ENCODE measurements at regions not wholly inside any gene's neighbourhood (a gene's known extent, or its start where the extent isn't known, plus 50 kb on each side); places are given as distances from the start of the nearest gene placed in this dataset.

- Histone ChIP-seq H3K27me3 (ENCODE audit: control insufficient read depth, insufficient read depth, low read length, poor library complexity, severe bottlenecking) (no peaks in the 10 kb centered on the region), H3K9me3 (ENCODE audit: control insufficient read depth, low read length) (no peaks in the 10 kb centered on the region), H3K9ac (ENCODE audit: extremely low read depth, low read length, poor library complexity, severe bottlenecking) (no peak overlapping the region), H3K36me3 (ENCODE audit: control insufficient read depth, insufficient read depth, low read length) (no peaks in the 10 kb centered on the region), H3K4me1 (ENCODE audit: control insufficient read depth, insufficient read depth, low read length) (no peaks in the 10 kb centered on the region), H3K27ac (ENCODE audit: low read depth, low read length) (no peak overlapping the region), H3K4me3 (ENCODE audit: low read length) (no peak overlapping the region)
- no peak overlapping the region for H3K27ac Mint-ChIP-seq
- no peak for DNase-seq
- 87 to 100% methylated on average over 2 of the region's 2 CpGs for WGBS, 2 experiments (ENCODE audit: insufficient coverage in 1 of 2, insufficient read length in 1 of 2)
- H3K4me3 Mint-ChIP-seq, result no peak overlapping the region
- no peaks in the 10 kb centered on the region for H3K27me3 Mint-ChIP-seq (ENCODE audit: insufficient read depth)
- H3K9me3 Mint-ChIP-seq, result no peaks in the 10 kb centered on the region
- no peaks in the 10 kb centered on the region for H3K4me1 Mint-ChIP-seq
- no peak for TF ChIP-seq CTCF (conservative IDR thresholded peaks at IDR 0.05)
- H3K36me3 Mint-ChIP-seq (ENCODE audit: low read depth), result no peaks in the 10 kb centered on the region
These were observed 81.8 kb downstream of the BOD1 start for GRCh38 chr5:173534664-173535063.

- Histone ChIP-seq H3K27me3 (ENCODE audit: control insufficient read depth, insufficient read depth, low read length, poor library complexity, severe bottlenecking) (no peaks in the 10 kb centered on the region), H3K9me3 (ENCODE audit: control insufficient read depth, low read length) (no peaks in the 10 kb centered on the region), H3K4me3 (ENCODE audit: low read length) (no peak overlapping the region), H3K9ac (ENCODE audit: extremely low read depth, low read length, poor library complexity, severe bottlenecking) (no peak overlapping the region), H3K4me1 (ENCODE audit: control insufficient read depth, insufficient read depth, low read length) (no peaks in the 10 kb centered on the region), H3K27ac (ENCODE audit: low read depth, low read length) (no peak overlapping the region), H3K36me3 (ENCODE audit: control insufficient read depth, insufficient read depth, low read length) (no peaks in the 10 kb centered on the region)
- no peak overlapping the region for H3K4me3 Mint-ChIP-seq
- H3K9me3 Mint-ChIP-seq, result no peaks in the 10 kb centered on the region
- no peak for DNase-seq
- H3K27me3 Mint-ChIP-seq (ENCODE audit: insufficient read depth), result no peaks in the 10 kb centered on the region
- H3K36me3 Mint-ChIP-seq (ENCODE audit: low read depth), result no peaks in the 10 kb centered on the region
- WGBS, 2 experiments (ENCODE audit: insufficient coverage in 1 of 2, insufficient read length in 1 of 2), result 47% methylated on average over 1 of the region's 1 CpG; no CpG with 5 or more reads in 1 of the 2 experiments
- TF ChIP-seq CTCF (conservative IDR thresholded peaks at IDR 0.05), result no peak
- H3K27ac Mint-ChIP-seq, result no peak overlapping the region
- no peaks in the 10 kb centered on the region for H3K4me1 Mint-ChIP-seq
These were observed 82.4 kb downstream of the BOD1 start for GRCh38 chr5:173534031-173534430.

GRCh38 chr5:173532689-173533250, 83.7 kb downstream of the BOD1 start:
- no peak for DNase-seq
- Mint-ChIP-seq H3K27ac (no peak overlapping the region), H3K27me3 (ENCODE audit: insufficient read depth) (no peaks in the 10 kb centered on the region), H3K36me3 (ENCODE audit: low read depth) (no peaks in the 10 kb centered on the region), H3K9me3 (no peaks in the 10 kb centered on the region), H3K4me1 (no peaks in the 10 kb centered on the region), H3K4me3 (no peak overlapping the region)
- H3K27ac ChIP-seq (ENCODE audit: low read depth, low read length), result no peak overlapping the region
- no peaks in the 10 kb centered on the region for H3K36me3 ChIP-seq (ENCODE audit: control insufficient read depth, insufficient read depth, low read length)
- no peaks in the 10 kb centered on the region for H3K9me3 ChIP-seq (ENCODE audit: control insufficient read depth, low read length)
- 93 to 97% methylated on average over 6 of the region's 6 CpGs for WGBS, 2 experiments (ENCODE audit: insufficient coverage in 1 of 2, insufficient read length in 1 of 2)
- H3K4me1 ChIP-seq (ENCODE audit: control insufficient read depth, insufficient read depth, low read length), result no peaks in the 10 kb centered on the region
- no peak overlapping the region for H3K9ac ChIP-seq (ENCODE audit: extremely low read depth, low read length, poor library complexity, severe bottlenecking)
- H3K27me3 ChIP-seq (ENCODE audit: control insufficient read depth, insufficient read depth, low read length, poor library complexity, severe bottlenecking), result no peaks in the 10 kb centered on the region
- H3K4me3 ChIP-seq (ENCODE audit: low read length), result no peak overlapping the region
- TF ChIP-seq CTCF (conservative IDR thresholded peaks at IDR 0.05), result no peak
